Ovary (tissue), 3 donors: ENCODE measurements at regions not wholly inside any gene's neighbourhood (a gene's known extent, or its start where the extent isn't known, plus 50 kb on each side); places are given as distances from the start of the nearest gene placed in this dataset.

ENCODE experiments used
- CTCF ChIP-seq, 3 donors: fragments of 450-650 bp in 2 of 3; fragments of 200-600 bp in 1 of 3; IDR thresholded peaks; one replicate each; pipeline versions ENCODE4 v1.5.1 to v1.8.0; 2016 to 2022; ENCODE audit warnings: antibody characterized with exemption in 3 of 3, mild to moderate bottlenecking in 1 of 3
- EP300 ChIP-seq: sonication (generic); formaldehyde crosslinking; IDR thresholded peaks from one replicate; pipeline ENCODE4 v1.6.1; 2017; ENCODE audit warnings: antibody characterized with exemption
- POLR2A ChIP-seq: fragments of 450-650 bp; IDR thresholded peaks from one replicate; pipeline ENCODE4 v1.6.1; 2017; ENCODE audit warnings: antibody characterized with exemption, mild to moderate bottlenecking, moderate library complexity
- donor health status: DM: no; HTN: no; CAD: no.

GRCh38 chr1:243957141-243957540, 93.9 kb upstream of the ZBTB18 start:
- TF ChIP-seq CTCF (IDR thresholded peaks at IDR 0.05) (no peak), POLR2A (no peak), EP300 (no peak)
